ENCODE measurements at regions not wholly inside any gene's neighbourhood (a gene's known extent, or its start where the extent isn't known, plus 50 kb on each side); places are given as distances from the start of the nearest gene placed in this dataset.
"Not testable (repeated sequence)": the region's sequence is repeated elsewhere in the genome, so short reads cannot be mapped to it uniquely, and the experiment has no call there.

DNA sequence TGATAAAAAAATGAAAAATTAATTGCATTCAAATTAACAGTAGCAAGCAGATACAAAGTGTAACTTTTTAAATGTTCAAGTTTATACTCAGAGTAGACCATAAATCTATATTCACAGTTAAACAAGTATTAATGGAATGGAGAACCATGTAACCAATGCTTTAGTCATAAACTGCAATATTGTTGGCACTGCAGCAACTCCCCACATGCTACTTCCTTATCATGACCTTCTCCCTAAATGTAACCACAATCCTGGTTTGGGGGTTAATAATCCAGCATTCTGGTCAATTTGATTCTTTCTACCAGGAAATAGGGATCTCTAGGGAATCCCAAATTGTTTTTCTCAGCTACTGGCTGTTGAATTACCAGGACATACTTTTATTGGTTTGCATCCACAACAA, 223.9 kb upstream of the DCAF8L1 start:
- no peak for DNase-seq (ENCODE audit: low spot score)

DNA sequence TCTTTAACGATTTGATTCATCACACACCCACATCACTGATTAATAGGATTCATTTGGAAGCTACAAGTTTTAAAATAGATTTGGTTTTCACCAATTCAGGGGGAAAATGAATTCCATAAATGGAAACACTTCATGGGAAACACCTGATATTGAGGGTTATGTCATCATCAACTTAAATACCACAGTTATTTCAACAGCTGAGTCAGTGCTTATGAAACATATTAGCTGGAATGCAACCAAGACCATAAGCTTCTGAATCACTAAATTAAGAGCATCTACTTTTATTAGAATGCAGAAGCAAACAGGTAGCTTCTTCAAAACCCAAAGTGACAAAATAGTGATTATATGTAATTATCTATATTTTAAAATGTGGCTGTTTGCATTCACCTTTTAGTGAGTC, 207.8 kb upstream of the DCAF8L1 start:
- peak; percentile 12 for DNase-seq (ENCODE audit: low spot score)

DNA sequence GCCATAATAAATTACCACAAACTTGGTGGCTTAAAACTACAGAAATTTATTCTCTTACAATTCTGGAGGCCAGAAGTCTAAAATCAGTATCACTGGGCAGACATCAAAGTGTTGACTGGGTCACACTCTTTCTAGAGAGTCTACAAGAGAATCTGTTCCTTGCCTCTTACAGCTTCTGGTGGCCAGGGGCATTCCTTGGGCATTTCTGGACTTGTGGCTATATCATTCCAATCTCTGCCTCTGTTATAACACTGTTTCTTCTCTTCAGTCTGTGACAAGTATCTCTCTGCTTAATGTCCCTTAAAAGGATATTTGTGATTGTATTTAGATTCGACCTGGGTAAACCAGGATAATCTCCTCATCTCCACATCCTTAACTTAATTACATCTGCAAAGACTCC, 207.3 kb upstream of the DCAF8L1 start:
- no peak for DNase-seq (ENCODE audit: low spot score)

DNA sequence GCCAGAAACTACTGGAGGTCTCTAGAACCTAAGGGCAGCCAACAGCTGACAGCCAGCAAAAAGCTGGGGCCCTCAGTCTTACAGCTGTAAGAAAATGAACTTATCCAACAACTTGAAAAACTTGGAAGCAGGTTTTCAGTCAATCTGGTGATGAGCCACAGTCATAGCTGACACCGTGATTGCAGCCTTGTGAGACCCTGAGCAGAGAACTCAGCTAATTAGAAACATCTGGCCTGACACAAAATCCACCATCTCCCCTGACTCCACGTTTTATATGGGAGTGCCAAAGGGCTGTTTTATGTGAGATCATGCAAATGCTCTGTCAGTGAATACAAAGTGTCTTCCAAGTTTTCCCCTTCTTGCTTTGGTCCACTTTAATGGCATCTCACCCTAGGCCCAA, 198.8 kb upstream of the DCAF8L1 start:
- no peak for DNase-seq (ENCODE audit: low spot score)

DNA sequence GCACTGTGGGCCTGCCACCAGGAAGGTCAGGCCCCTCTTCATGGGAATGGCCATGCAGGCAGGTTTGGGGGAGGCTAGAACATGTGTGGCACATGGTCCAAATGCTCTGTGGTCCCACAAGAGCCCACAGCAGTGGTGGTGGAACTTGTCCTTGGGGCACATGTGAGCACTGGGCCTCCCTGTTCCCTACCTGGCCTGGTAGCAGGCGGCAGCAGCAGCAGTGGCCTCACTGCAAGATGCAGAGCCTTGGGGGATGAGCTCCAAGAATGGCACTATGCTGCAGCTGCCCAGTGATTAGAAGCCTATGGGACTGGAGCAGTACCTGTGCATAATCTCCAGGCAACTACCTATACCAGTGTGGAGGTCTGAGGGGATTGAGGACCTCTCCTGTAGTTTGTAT, 197.0 kb upstream of the DCAF8L1 start:
- no peak for DNase-seq (ENCODE audit: low spot score)

DNA sequence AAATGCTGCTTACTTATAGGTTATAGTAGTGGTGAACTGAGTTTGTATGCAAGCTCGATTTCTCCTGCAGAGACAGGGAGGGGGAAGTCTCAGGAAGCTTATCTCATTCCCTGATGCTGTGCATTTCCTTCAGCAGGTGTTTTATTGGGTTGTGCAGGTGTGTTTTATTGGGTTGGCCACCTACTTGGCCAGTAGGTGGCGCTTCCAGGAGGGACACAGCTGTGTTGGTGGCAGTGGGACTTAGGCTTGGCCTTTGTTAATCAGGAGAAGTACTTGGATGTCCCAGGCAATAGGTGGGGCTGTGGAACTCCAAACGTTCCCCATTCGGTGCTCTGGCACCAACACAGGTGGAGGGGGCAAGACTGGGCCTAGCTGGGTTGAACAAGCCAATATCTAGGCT, 196.0 kb upstream of the DCAF8L1 start:
- DNase-seq (ENCODE audit: low spot score): no peak

DNA sequence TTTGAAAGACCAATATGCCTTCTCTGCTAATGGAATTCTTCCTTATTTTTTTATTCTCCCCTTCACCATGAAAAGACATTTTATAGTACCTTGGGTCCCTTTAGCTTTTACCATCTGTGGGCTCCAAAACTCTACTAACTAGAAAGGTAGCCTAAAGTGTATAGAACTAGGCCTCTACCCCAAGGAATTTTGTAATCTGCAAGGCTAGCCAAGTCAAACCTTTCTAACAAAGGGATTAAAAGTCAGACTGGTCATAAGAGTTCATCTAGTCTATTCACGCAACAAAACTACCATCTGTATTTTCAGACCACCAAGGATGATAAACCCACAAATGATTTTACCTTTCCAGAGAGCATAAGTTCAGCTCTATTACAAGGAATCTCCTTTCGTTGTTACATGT, 189.5 kb upstream of the DCAF8L1 start:
- no peak for DNase-seq (ENCODE audit: low spot score)

DNA sequence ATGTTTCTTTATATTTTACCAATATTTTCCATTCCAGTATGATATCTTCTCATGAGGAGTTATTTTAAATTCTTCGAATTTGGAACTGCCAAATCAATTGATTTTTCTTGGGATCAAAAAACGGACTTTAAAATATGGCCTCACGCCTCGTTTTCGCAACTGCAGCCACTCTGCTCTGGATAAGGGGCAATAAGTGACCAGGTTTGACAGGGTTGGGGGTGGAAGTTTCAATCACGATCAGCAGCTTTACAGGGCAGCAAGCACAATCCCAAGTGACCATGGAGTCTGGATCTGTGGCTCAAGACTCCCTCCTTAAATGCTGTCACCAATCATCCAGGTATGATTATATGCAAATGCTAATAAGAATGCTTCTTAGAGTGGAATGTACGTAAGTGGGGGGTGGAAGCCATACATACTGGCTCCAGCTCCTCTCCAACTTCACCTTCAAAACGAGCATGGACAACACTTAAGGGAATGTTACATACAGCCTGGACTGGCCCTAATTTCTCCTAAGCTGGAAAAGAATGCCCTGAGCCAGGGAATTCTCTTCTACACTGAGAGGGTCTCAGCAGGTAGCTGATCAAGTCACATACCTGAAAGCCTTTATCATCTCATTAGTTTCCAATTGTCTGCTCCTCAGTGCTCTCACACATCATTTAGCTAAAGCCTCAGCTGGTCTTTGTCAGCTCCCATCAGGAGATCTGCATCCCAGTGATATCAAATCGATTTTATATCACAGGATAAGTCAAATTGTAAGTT, 176.9 kb upstream of the DCAF8L1 start:
- DNase-seq (ENCODE audit: low spot score): no peak

DNA sequence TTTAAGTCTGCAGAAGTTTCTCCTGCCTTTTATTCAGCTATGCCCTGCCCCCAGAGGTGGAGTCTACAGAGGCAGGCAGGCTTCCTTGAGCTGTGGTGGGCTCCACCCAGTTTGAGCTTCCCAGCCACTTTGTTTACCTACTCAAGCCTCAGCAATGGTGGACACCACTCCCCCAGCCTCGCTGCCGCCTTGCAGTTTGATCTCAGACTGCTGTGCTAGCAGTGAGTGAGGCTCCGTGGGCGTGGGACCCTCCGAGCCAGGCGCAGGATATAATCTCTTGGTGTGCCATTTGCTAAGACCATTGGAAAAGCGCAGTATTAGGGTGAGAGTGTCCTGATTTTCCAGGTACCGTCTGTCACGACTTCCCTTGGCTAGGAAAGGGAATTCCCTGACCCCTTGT, 171.0 kb upstream of the DCAF8L1 start:
- DNase-seq (ENCODE audit: low spot score): not testable (repeated sequence)

DNA sequence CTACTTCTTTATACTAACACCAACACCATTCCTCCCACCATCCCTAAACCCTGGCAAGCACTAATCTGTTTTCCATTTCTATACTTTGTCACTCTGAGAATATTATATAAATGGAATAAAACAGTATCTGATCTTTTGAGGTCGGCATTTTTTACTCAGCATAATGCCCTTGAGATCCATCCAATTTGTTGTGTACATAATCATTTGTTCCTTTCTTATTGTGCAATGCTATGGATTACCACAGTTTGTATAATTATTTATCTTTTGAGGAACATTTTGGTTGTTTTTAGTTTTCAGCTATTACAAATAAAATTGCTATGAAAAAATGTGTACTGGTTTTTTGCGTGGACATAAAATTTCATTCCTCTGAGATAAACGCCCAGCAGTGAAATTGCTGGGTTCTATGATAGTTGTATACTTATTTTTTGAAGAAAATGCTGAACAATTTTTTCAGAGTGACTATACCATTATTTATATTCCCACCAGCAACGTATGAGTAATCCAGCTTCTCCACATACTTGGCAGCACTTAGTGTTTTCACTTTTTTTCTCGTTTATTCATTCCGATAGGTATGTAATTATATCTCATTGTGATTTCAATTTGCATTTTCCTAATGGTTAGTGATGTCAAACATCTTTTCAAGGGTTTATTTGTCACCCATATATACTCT, 154.3 kb upstream of the DCAF8L1 start:
- DNase-seq (ENCODE audit: low spot score): no peak

DNA sequence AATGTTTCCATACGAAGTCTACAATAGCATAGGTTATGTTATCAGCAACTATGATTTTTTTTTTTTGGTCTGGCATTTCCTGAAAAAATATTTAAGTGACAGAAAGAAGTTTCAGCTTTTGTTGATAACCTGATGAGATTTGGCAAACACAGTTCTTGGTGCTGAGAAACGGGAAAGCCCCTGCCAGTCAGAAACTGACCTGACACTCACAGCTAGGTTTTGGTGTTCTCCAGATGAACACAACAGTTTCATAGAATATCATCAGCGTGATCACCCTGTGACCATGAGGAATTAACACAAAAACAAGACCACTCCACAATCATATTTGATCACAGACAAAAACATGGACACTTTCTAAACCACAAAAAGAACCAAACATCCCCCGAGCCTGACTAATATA, 152.5 kb upstream of the DCAF8L1 start:
- no peak for DNase-seq (ENCODE audit: low spot score)

DNA sequence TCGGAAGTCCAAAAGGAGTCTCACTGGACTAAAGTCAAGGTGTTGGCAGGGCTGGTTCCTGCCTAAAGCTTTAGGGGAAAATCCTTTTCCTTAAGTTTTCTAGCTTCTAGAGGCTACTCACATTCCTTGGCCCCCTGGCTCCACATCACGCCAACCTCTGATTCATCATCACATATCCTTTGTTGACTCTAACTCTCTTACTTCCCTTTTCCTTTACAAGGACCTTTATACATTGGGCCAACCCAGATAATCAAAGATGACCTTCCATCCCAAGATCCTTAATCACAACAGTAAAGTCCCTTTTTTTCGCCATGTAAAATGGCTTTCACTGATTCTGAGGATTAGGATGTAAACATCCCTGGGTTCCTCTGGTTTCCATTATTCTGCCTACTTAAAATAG, 146.4 kb upstream of the DCAF8L1 start:
- no peak for DNase-seq (ENCODE audit: low spot score)

DNA sequence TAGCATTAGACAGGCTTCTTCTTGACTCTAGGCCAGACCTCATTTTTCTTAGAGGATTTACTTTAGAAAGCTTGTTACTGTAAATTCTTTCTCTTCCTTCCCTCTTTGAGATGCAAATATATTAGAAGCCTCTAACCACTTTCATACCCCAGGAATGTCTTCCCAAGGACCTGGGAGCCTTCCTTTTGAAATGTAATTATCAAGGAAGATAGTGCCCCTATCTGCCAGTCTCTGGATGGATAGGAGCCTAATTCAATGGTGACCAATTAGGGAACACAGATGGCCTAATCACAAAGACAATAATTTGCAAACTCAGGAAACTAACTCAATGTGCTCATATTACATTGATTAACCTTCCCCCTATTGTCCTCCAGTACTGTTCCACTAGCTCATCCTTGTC, 145.6 kb upstream of the DCAF8L1 start:
- no peak for DNase-seq (ENCODE audit: low spot score)

DNA sequence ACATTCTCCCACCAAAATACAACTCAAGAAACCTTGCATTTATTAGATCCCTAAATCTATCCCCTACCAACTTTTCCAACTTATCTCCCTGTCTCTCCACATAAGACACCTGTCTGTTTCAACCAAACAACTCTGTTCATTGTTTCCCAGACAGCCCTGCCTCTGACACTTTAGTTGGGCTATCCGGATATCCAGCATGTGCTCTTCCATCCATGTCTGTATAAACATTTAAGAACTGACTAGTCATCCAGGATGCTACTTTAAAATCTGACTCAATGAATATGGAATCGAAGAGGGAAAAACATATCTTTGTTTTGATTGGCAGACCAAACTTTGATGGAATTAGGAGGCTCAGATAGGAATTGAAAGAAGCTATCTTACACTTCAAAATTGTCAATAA, 143.2 kb upstream of the DCAF8L1 start:
- DNase-seq (ENCODE audit: low spot score): no peak

DNA sequence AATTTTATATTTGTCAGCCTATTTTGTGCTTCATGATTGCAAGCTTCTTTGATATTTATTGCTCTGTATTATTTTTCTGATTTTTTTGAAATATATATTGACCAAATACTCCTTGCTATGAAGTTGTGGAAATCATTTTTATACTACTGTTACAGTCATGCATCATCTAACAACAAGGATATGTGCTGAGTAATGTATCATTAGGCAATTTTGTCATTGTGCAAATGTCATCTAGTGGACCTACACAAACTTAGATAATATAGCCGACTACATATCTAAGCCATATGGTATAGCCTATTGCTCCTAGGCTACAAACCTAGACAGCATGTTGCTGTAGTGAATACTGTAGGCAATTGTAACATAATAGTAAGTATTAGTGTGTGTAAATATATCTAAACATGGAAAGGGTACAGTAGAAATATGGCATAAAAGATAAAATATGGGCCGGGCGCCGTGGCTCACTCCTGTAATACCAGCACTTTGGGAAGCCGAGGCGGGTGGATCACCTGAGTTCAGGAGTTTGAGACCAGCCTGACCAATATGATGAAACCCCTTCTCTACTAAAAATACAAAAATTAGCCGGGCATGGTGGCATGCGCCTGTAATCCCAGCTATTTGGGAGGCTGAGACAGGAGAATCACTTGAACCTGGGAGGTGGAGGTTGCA, 139.5 kb upstream of the DCAF8L1 start:
- not testable (repeated sequence) for DNase-seq (ENCODE audit: low spot score)

DNA sequence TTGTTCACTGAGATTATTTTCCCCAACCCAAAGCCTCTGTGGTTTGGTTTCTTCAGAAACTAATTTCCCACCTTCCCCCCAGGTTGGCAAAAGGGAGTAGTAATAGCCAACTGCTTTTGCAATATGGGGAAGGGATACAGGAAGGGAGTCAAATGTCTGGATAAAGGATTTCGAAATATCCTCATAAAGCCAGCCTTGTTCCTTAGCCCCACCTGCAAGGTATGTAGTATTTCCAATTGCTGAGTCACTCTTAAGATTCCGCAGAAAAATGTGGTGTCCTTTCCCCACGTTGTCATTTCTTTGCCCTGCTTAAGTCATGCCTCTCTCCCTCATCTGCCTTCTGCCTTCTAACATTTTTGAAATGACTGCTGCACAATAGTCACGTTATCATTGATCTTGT, 138.8 kb upstream of the DCAF8L1 start:
- no peak for DNase-seq (ENCODE audit: low spot score)

DNA sequence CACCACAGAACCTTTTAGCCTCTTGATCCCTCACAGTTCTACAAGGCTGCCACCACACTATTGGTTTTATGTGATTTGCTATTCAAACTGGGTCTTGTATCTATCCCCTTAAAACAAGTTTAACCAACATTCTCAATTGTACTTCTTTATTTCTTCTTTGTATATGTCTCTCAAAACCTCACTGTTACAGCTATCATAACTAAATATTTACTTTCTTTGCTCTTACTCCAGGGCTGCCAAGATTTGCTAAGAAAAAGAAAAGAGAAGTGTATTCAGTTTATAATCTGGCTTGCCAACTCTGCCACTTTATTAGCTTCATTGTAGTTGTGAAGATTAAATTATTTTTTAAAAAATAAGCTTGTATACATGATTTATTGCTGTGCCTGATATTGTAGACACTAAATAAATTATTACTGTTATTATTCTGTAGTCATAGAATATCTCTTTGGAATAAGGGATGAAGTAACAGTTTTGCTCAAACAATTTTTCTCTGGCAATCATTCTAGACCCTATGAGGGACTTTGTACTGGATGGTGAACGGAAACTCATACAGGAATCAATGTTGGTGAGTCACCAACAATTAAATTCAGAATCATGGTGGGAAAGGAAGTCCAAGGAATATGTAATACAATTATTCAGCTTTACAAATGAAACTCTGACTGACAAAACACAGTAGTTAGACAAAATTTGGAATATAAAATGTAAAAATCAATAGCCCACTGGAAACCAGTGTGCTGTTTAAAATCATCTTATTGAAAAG, 127.1 kb upstream of the DCAF8L1 start:
- DNase-seq (ENCODE audit: low spot score): peak; percentile 17

DNA sequence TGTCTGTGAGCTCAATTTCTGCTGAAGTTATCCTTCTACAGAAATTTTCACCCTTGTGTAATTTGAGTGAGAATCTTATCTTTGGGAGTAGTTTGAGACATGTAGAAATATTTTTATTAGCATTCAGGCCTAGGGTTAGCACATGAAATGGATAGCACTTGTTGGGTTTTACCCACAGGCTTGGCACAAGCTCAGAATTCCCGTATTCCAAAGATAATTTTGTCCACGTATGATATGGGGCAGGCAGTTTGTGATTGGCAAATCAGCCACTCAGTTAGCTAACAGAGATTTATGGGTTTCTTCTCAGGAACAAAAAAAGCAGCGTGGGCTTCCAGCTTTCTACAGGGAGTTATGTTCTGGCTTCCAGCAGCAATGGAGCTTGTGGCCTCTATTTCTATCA, 117.9 kb upstream of the DCAF8L1 start:
- DNase-seq (ENCODE audit: low spot score): no peak

DNA sequence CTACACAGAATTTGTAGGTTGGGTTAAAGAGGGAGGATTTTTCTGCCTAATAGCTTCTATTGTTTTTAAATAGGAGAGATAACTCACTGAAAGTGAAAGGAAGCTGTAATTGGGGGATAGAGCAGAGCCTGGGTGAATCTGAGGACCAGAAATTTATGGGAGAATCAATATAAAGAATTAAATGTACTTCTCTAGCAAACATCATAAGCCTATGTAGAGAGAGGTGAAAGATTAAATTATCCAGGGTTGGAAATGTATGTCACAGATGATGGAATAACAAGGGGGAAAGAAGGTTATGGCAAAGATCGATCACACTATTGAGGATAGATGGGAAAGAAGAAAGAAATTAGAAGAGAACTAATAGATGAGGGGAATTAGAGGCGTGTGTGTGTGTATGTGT, 104.4 kb upstream of the DCAF8L1 start:
- no peak for DNase-seq (ENCODE audit: low spot score)

DNA sequence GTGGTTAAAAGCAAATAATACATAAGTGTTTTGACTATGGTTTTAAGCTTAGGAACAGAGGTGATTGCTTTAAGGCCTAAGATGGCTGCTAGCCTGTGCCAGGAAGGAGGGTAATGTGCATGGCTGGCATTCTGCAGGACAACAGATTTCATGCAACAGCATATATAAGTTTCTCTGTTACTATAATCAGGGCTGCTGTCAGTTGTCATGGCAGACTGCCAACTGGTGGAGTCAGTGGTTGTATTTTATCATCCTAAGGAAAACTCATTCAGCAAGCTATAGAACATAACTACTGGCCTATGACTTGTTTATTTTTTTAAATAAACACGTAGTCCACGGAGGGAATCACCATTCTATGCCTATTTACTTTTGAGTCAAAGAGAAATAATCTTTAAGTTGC, 77.7 kb upstream of the DCAF8L1 start:
- DNase-seq (ENCODE audit: low spot score): no peak

DNA sequence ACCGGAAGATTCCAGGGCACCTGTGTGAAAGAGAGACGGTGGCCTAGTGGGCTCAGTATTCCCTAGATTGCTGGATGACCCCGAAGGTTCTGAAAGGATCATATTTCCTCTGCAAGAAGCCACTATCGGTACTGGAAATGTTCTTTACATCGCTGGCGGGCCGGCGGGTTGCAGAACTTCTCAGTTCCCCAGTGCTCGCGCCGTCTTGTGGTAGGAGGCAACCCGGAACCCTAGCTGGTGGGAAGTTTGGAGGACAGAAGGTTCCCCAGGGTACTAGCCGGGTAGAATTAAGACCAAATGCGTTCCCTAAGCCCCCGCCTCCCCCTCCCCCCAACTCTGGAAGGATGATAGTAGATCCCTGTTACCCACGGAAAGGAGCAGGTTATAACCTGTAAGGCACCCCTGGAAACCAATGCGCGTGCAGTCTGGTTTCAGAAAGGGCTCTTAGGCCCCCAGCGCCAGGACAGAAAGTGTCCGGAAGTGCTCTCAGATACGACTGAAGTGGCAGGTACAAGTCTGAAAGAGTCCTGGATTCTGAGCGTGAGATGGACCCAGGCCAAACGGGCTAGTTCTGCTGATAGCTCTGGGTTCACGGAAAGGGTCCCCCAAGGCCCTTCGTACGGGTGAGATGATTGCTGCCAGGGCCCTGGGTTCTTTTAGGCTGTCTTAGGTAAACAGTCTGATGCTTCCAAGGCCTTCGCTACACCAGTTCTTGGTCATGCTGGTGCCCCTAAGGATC, 61.7 kb upstream of the DCAF8L1 start:
- no peak for DNase-seq (ENCODE audit: low spot score)

DNA sequence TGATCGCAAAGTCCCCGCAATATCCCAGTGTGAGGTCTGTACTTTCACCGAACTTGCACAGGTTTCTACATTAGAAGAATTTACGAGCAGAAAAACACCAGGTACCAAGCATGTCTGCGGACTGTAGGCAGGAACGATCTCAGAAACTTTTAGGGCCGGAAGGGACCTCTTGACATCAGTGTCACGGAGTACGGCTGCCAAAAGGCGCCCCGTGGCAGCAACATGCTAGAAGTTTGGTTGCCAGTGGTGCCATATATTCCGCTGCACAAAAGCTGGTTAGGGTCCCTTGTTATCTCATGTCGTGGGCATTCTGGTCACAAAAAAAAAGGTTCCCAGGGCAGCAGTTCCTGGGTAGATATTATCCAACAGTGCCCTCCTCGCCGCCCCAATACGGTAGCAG, 61.0 kb upstream of the DCAF8L1 start:
- DNase-seq (ENCODE audit: low spot score): no peak
